Stomach (tissue), 4 donors: ENCODE measurements at regions not wholly inside any gene's neighbourhood (a gene's known extent, or its start where the extent isn't known, plus 50 kb on each side); places are given as distances from the start of the nearest gene placed in this dataset.

Source experiments
- CTCF ChIP-seq, 7 experiments: fragments of 450-650 bp in 4 of 7; fragments of 200-600 bp in 3 of 7; sonication (generic) in 3 of 7; IDR thresholded peaks; one replicate each; pipeline ENCODE4 v1.5.1; 2016 to 2019; ENCODE audit warnings: antibody characterized with exemption in 7 of 7, control low read depth in 2 of 7, mild to moderate bottlenecking in 1 of 7
- EP300 ChIP-seq: sonication (generic); formaldehyde crosslinking; IDR thresholded peaks from one replicate; pipeline ENCODE4 v1.6.1; 2017; ENCODE audit warnings: antibody characterized with exemption
- POLR2A ChIP-seq, 4 donors: fragments of 450-650 bp; IDR thresholded peaks; one replicate each; pipeline ENCODE4 v1.6.1; 2016; ENCODE audit warnings: antibody characterized with exemption in 4 of 4, control low read depth in 2 of 4, mild to moderate bottlenecking in 1 of 4, moderate library complexity in 1 of 4

GRCh38 chr13:73748404-73748803 lies 385.8 kb downstream of the KLF12 start:
- TF ChIP-seq CTCF (IDR thresholded peaks at IDR 0.05) (no peak), EP300 (no peak), POLR2A (IDR thresholded peaks at IDR 0.05) (no peak)
